ENCODE measurements at regions not wholly inside any gene's neighbourhood (a gene's known extent, or its start where the extent isn't known, plus 50 kb on each side); places are given as distances from the start of the nearest gene placed in this dataset.

GRCh38 chr15:97059281-97059680 is 728.8 kb downstream of the NR2F2 start:
- TF ChIP-seq, protein P1, sequence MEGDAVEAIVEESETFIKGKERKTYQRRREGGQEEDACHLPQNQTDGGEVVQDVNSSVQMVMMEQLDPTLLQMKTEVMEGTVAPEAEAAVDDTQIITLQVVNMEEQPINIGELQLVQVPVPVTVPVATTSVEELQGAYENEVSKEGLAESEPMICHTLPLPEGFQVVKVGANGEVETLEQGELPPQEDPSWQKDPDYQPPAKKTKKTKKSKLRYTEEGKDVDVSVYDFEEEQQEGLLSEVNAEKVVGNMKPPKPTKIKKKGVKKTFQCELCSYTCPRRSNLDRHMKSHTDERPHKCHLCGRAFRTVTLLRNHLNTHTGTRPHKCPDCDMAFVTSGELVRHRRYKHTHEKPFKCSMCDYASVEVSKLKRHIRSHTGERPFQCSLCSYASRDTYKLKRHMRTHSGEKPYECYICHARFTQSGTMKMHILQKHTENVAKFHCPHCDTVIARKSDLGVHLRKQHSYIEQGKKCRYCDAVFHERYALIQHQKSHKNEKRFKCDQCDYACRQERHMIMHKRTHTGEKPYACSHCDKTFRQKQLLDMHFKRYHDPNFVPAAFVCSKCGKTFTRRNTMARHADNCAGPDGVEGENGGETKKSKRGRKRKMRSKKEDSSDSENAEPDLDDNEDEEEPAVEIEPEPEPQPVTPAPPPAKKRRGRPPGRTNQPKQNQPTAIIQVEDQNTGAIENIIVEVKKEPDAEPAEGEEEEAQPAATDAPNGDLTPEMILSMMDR (conservative IDR thresholded peaks at IDR 0.05 in 1 of 2, IDR thresholded peaks at IDR 0.05 in 1 of 2; ENCODE audit: low read depth in 1 of 2, low read length in 2 of 2): no peak
- TF ChIP-seq EZH2 (IDR thresholded peaks at IDR 0.05; ENCODE audit: low read length, missing control alignments): no peak

All from fibroblast of lung (primary cell).